Head of caudate nucleus (tissue), 42 donors: ENCODE measurements at regions not wholly inside any gene's neighbourhood (a gene's known extent, or its start where the extent isn't known, plus 50 kb on each side); places are given as distances from the start of the nearest gene placed in this dataset.

ENCODE experiments used
- DNase-seq, 42 donors: peaks; one replicate each; pipeline versions ENCODE4 v3.0.0 to v3.0.0-alpha.2; 2020 to 2021; ENCODE audit warnings: mixed read lengths in 7 of 42
- intact Hi-C: fragments of 100-400 bp; cut with DNase I; formaldehyde crosslinking; loops from one replicate; pipeline ENCODE4 v1.15.0; 2022

DNA sequence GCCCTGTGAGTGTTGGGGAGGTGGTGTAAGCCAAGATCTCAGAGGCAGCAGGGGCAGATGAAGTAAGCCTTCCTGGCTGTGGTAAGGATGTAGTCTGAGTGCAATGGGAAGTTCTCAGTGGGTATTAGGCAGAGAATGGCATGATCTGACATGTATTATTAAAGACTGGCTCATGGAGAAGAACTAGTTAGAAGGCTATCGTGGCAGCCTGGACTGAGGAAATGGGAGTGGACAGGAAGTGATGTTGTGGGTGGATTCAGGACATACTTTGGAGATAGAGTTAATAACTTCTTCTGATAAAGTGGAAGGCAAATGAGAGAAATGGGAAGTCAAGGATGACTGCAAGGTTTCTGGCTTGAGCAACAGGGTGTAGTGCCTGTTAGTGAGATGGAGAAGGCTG is 250.9 kb upstream of the CFAP20DC start:
- no peak for DNase-seq
- intact Hi-C loops, result no loop called here

DNA sequence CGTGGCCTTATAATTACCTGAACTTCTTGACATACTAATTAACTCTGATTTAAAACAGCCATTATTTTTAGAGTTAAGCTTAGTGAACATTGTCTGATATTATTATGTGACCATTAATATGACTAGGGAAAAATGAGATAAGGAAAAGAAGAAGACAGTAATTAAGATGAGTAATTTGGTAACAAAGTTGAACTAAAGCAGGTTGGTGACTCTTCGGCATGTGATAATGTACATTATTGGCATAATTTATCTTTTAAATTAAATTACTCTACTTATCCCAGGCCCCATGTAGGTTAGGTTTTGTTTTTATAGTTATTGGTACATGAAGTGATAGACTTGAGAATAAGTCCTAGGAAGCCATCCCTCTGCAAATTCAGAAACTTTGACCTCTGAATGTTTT is 249.7 kb upstream of the CFAP20DC start:
- intact Hi-C loops, result no loop called here

DNA sequence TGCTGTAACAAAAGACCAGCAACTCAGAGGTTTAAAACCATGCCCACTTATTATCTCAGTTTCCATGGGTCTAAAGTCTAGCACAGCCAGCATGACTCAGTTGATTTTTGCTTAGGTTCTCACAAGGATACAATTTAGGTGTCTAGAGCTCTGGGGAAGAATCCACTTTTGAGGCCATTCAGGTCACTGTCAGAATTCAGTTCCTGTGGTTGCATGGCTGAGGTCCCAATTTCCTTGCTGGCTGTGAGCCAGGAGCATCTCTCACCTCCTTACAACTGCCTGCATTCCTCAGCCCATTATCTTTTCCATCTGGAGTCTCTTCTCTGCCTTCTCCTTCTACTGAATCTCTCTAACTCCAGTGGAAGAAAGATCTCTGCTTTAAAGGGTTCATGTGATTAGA is 240.5 kb upstream of the CFAP20DC start:
- intact Hi-C loops, result no loop called here
- no peak for DNase-seq

More for the DNA sequence above, 249.7 kb upstream of the CFAP20DC start:
- DNase-seq, result no peak

DNA sequence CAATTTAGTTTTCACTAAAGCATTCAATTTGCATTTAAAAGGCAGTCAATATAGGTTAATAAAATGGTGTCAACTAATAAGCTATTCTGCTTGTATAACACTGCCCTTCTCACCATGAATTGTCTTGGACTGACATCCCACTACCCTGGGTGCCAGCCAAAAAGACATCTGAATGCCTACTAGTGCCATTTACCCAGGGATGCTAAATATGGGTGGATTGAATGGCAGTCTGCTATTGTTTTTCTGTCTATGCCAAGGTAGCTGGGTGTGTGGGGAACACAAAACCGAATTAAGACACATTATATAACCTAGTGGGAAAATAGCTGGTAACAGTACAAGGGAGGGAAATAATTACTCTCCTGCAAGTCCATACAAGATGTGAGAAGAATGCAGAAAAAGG is 240.0 kb upstream of the CFAP20DC start:
- no peak for DNase-seq
- intact Hi-C loops, result no loop called here

DNA sequence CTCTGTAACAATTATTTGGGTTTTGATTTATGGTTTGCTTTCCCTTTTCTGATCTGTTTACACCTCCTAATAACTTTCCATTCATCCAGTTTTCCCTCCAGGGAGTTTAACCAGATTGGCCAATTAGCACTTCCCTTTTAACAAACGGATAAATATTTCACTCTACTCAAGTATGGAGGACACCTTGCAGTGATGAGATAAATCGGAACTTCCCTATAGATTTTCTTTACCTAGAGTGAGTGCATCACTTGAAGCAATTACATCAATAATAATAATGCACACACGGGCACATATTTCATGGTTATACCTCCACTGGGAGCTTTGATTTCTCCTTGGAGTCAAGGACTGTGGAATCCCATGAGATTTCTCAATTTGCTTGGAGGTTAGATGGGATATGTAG is 239.1 kb upstream of the CFAP20DC start:
- DNase-seq, result no peak
- intact Hi-C loops, result no loop called here

DNA sequence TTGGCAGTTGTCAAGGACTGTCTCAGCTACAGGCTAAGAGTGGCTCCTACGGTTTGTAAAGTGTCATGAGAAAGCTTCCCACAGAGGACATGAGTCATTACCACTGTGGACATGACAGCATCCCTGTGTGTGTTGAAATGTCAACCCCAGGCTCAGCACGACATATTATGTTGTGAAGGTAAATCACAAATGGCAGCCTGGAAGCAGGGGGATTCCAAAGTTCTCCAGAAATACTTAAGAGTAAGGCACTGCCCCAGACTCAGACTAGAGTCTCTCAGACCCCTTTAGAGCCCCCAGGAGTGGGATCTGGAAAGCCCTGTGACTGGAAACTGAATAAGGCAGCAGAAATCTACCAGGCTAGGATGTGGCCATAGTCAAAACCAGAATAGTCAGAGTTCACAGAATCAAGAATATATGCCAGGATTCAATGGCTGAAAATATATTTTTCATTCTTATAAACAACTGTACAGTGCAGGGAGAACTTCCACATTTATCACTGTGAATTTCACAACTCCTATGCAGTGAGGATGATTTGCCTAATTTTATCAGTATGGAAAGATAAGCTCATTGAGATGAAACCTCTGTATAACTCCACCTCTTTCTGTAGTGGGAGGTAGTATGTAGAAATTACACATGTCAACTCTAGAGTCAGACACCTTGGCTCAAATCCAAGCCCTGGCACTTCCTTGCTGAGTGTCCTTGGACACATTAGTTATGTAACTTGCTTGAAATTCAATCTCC is 237.1 kb upstream of the CFAP20DC start:
- DNase-seq, result no peak
- intact Hi-C loops, result no loop called here

DNA sequence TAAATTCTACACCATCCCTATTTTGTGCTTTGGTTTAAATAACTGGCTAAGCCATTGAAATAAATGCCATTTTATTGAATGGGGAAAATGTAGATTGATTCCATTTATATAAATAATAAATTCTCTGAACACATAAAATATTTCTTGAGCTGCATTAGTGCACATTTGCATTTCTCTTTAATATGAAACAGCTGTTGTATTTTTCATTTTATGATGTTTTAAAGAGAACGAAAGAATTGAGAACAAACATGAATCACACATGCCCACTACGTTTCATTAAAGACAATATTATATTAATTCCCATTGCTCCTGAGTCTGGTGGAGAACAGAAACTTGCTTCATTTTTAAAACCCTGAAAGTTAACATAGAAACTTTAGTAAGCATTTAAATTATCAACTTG is 235.7 kb upstream of the CFAP20DC start:
- intact Hi-C loops, result no loop called here
- no peak for DNase-seq

DNA sequence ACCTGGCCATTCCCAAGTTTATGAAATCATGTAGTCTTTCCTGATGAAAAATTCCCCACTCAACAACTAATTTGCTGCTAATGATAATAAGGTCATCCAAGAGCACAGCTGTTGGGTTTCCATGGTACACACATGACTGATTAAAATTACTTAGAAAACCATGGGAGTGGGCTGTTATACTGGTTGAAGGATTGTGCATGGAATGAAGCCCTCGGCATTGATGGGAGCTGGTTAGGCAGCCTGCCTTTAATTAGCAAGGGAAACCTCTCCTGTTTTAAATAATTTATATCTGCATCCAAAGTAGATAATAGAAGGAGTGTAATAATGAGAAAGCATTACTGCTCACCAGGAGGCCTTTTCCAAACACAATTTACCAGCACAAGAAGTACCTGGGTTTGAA is 235.1 kb upstream of the CFAP20DC start:
- DNase-seq, result no peak
- intact Hi-C loops, result no loop called here

DNA sequence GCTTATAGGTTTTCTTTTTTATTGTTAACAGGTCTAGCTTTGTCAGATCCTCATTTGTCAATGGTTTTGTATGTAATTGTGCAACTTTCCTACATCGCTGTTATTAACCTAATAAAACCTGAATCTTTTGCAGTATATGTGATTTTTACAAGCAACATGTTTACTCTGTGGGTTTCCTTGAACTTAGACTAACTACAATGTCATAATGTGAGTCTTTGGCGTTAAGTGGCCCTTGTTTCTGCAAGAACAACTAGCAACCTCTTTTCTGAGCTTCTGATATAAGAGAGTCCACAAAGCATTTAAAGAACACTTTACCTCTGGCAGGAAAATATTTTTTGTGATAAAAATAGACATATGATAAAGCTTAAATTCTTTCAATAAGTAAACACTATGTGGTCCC is 230.3 kb upstream of the CFAP20DC start:
- intact Hi-C loops, result no loop called here
- no peak for DNase-seq

DNA sequence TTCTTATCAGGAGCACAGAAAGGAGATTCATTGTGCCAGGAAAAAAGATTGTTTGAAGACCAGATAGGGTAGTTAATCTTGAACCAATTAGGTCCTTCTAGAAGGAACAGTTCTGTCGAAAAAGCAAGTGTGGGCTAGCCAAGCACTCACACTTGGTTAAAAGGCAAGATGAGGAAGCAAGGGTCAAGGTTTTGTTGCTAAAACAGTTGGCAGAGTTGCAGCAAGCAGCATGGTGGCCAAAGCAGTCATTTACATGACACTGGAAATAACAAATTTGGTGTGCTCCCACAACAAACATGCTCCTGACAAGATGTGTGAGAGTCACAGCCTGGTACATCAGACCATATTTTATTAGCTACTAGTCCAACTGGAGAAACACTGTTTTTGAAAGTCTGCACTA is 228.0 kb upstream of the CFAP20DC start:
- intact Hi-C loops, result no loop called here

DNA sequence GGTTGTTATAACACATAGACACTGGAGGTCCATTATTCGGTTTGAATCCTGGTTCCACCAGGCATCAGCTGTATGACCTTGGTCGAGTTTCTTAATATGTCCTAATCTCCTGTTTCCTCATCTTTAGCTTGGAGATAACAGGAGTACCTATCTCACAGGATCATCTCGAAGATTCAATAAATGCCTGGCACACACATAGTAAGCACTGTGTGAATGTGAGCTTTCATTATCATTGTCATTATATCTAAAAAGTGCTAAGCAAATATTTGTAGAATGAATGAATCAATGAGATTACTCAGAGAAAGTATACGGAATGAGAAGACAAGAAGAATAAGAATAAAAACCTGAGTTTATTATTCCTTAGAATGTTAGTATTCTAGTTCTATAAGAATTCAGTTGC is 227.4 kb upstream of the CFAP20DC start:
- intact Hi-C loops, result no loop called here

More for the DNA sequence above, 228.0 kb upstream of the CFAP20DC start:
- no peak for DNase-seq

DNA sequence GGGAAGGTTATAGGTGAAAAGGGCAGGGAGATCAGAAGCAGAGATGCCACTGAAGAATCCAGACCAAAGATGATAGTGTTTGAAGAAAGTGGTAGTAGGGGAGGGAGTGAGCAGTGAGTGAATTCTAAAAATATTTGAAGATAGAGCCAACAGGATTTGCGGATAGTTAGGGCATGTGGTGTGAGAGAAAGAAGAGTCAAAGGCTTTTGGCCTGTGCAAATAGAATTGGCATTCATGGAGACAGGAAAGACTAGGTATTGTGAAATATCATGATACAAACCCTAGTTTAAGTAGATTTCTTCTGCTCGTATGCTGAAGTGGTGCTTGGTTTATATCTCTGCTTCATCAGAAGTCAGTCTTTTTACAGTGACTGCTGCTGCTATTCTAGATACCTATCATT is 224.2 kb upstream of the CFAP20DC start:
- DNase-seq, result no peak
- intact Hi-C loops, result no loop called here

More for the DNA sequence above, 227.4 kb upstream of the CFAP20DC start:
- no peak for DNase-seq

DNA sequence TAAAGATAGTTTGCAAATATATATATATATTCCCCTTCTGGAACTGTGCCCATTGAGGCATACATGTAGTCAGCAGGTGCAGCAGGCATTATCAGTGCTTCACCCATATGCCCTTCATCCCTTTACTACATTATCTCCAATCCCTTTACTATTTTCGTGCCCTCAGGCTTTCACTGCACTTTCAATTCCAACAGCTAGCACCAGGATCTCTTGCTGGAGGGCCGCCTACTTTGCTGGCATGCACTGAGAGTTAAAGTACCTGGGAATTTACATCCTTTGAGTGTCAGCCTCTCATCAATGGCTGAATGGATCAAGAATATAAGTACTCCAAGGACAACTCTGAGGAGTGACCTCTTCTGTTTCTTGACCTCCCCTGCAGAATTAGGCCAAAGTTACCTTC is 222.1 kb upstream of the CFAP20DC start:
- intact Hi-C loops, result no loop called here
- DNase-seq, result no peak

DNA sequence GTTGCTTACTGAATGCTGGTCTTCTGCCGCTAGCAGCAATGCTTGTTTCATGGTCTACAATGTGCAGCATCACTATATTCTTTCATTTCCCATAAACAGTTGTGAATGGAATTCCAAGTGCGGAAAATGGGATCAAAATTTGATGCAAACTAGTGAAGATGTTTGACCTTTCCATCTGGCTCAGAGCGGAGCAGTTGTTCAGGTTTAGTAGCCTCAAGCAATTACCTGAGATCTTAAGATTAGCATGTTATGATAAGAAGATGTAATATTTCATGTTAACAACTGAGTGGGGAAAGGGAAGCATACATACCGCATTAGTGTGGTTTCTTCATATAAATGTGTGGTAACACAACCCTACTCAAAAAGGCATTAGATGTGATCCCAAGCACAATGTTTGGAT is 221.1 kb upstream of the CFAP20DC start:
- DNase-seq, result no peak
- intact Hi-C loops, result no loop called here

DNA sequence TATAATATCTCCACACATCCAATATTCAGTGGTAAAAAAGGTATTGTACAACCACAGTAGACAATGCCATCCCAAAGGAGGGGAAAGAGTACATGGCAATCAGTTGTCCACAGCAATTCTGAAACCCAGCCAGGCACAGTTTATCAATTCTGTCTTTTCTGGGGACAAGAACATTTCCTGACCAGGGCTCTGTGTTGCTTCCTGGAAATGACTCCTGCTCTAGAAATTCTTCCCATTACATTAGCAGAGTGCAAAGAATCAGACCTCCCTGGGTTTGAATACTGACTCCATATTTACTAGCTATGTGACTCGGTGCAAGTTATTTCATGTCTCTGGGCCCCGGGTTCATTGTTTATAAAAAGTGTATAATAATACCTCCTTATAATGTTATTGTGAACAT is 220.4 kb upstream of the CFAP20DC start:
- intact Hi-C loops, result no loop called here
- DNase-seq, result no peak

DNA sequence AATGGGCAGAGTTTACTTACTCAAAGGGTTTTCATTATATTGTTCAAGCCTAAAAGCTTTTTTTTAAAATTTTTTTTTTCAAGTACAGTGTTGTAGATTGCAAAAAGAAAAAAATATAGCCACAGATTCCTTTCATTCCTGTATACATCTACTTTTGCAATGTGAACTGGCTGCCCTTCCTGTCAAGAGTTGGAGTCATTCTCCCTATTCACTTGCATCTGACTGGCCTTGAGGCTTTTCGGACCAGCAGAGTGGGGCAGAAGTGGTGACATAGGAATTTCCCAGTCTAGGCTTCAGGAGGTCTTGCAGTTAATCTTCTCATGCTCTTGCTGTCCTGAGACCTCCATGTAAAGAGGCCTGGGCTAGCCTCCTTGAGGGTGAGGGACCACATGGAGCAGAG is 218.3 kb upstream of the CFAP20DC start:
- DNase-seq, result no peak

DNA sequence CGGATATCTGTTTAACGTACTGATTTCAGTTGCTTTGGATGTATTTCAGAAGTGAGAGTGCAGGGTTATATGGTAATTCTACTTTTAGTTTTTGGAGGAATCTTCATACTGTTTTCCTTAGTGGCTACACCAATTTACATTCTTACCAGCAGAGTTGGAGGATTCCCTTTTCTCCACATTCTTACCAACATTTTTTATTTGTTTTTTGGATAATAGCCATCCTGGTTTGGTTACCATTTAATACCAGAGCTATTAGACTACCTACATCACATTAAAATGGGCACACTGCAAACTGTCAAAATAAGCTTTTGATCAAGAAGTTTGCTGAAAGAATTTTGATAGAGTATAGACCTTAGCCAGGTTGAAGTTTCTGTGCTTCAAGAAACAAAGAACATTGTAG is 217.2 kb upstream of the CFAP20DC start:
- intact Hi-C loops, result no loop called here
- DNase-seq, result no peak

More for the DNA sequence above, 218.3 kb upstream of the CFAP20DC start:
- intact Hi-C loops, result no loop called here

DNA sequence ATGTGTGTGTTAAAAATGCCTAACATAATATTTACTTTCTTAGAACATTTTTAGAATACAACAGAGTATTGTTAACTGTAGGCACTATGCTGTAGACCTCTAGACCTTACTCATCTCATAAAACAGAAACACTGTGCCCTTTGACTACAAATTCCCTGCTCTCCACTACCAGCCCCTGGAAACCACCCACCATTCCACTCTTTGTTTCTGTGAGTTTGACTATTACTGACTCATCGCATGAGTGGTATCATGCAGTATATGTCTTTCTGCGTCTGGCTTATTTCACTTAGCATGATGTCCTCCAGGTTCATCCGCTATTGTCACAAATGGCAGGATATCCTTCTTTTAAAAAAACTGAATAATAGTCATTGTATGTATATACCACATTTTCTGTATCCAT is 216.7 kb upstream of the CFAP20DC start:
- no peak for DNase-seq
- intact Hi-C loops, result no loop called here

DNA sequence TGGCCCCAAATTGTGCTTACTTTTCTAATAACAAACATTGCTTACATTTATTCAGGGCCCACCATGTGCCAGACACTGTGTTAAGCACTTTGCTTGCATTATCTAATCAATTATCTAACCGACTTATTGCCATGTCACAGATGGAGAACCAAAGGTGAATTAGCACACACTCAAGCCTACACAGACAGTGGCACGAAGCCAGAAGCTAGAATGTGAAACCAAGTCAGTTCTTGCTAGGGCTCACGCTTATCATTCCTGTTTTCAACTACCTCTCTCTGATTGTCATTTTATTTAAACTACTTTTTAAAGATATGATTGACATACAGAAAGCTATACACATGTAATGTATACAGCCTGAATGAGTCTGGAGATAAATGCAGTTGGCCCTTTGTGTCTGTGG is 215.7 kb upstream of the CFAP20DC start:
- intact Hi-C loops, result no loop called here
- no peak for DNase-seq

DNA sequence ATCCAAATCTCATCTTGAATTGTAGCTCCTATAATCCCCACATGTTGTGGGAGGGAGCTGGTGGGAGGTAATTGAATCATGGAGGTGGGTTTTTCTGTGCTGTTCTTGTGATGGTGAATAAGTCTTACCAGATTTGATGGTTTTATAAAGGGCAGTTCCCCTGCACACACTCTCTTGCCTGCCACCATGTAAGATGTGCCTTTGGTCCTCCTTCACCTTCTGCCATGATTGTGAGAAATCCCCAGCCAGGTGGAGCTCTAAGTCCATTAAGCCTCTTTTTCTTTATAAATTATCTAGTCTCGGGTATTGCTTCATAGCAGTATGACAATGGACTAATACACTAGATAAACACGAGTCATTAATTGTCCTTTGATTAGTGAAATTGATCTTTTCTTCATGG is 214.5 kb upstream of the CFAP20DC start:
- intact Hi-C loops, result no loop called here
- no peak for DNase-seq

DNA sequence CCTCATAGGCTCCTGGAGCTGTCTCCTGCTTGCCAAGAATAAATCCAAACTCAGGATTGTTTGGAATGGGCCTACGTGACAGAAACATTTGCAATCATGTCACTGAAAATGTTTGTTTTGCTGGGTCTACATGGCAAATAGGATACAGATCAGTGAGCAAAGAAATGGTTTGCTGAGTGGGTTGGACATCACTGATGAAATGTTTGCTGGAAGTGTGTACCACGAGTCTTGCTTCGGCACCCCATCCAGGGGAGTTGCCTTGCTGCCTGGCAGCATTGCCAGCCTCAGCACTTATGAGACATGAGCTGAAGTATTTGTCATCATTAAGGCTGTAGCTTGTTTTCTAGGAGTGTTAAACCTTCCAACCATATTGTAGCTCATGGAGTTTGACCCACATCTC is 213.3 kb upstream of the CFAP20DC start:
- no peak for DNase-seq
- intact Hi-C loops, result no loop called here

DNA sequence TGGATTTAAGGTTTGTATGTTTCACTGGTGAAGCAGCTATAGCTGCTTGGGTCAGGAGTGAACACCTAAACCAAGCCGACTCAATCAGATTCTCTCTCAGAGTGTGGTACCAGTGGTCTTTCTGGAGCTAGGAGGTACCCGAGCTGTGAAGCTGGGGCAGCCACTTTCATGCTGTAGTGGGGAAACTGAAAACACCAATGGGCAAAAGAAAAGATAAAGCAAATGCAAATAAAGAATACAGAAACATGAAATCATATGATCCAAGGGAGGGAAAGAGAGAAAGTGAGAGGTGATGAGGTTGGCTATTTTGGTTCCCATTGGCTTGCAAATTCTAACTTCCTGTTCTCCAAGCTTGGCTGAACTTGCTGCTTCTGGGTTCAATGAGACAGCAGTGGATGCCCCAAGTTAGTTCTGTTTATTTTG is 212.3 kb upstream of the CFAP20DC start:
- DNase-seq, result no peak
- intact Hi-C loops, result no loop called here
